H1 (cell line): ENCODE measurements at regions not wholly inside any gene's neighbourhood (a gene's known extent, or its start where the extent isn't known, plus 50 kb on each side); places are given as distances from the start of the nearest gene placed in this dataset.

Source experiments
- EZH2 ChIP-seq: fragments of 200-600 bp; sonication (generic); IDR thresholded peaks from 2 replicates; pipeline ENCODE4 v1.7.1; 2012; ENCODE audit warnings: low read depth, mild to moderate bottlenecking, moderate library complexity, low read length, inconsistent platforms; ENCODE audit not compliant: severe bottlenecking
- TBP ChIP-seq: IDR thresholded peaks from 2 replicates; pipeline ENCODE4 v1.6.1; 2011; ENCODE audit warnings: low read depth, low read length, improper control_type of control experiment
- TEAD4 ChIP-seq: IDR thresholded peaks from 2 replicates; pipeline ENCODE4 v1.6.1; 2012; ENCODE audit warnings: low read depth, low read length, inconsistent platforms, mixed read lengths
- ZNF274 ChIP-seq: IDR thresholded peaks from 2 replicates; pipeline ENCODE4 v1.7.0; 2012; ENCODE audit warnings: low read length, borderline replicate concordance; ENCODE audit errors: extremely low read depth

DNA sequence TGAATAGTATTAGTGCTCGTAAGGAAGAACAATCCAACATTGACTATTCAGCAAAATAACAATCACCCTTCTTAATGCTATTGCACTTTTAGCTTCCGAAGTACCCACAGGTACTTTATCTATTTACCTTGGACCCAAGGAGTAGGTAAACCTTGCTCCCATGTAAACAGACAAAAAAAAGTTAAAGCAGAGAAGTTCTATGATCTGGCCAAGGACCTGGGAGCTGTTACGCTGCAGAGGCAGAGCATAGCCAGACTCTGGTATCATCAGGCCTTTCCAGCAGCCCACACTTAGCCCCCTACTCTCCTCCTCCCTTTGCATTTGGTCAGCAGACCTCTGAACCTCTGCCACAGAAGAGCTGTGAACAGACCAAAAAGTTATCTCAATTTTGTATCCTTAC is 130.3 kb upstream of the TPM1 start (continued):
- TF ChIP-seq TEAD4 (no peak), TBP (no peak), EZH2 (no peak), ZNF274 (no peak)
